Hippocampal formation (tissue), 2 donors: ENCODE measurements at regions not wholly inside any gene's neighbourhood (a gene's known extent, or its start where the extent isn't known, plus 50 kb on each side); places are given as distances from the start of the nearest gene placed in this dataset.

Experiments used
- DNase-seq, 2 donors: peaks; one replicate each; lab custom pipeline; 2025; lab: John Stamatoyannopoulos, UW

DNA sequence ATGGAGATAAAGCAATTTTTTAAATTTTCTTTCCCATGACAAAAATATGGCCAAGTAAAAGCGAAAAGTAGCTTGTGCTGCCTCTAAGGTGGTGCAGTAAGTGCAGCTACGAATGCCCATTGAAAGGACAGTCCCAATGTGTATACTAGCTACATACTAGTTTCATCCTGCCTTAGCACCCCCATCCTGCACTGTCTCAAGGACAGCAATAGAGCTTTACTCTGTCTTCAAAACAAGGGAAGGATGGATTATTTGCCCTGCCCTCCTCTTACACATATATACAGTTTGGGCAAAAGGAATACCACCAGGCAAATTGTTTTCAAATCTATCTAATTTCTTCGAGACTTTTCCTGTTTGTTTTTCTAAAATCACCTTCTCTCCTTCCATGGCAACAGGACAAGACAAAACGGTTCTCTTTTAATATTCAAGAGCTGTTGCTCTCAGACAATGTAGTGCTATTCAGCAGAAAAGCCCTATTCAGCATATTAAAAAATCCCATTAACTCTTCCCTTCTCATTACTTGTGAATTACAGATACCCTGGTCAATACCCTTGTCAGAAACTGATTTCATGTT, 75.1 kb upstream of the SLC7A11 start:
- DNase-seq = no peak

DNA sequence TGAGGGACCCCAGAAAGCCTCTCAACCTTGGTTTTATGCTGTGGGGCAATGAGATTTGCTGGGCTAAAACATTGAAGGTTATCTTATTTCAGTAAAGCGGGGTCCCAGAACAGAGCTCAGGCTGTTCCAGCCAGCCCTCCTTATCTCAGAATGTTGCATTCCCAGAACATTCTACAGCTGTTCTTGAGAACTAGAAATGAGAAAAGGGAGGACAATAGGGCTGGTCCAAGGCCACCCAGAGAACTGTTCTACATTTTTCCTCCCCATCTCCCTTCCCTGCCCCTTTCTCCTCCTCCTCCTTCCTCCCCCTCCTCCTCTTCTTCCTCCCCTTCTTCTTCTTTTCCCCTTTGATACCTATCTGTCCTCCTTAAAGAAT, 70.4 kb upstream of the SLC7A11 start:
- no peak for DNase-seq

DNA sequence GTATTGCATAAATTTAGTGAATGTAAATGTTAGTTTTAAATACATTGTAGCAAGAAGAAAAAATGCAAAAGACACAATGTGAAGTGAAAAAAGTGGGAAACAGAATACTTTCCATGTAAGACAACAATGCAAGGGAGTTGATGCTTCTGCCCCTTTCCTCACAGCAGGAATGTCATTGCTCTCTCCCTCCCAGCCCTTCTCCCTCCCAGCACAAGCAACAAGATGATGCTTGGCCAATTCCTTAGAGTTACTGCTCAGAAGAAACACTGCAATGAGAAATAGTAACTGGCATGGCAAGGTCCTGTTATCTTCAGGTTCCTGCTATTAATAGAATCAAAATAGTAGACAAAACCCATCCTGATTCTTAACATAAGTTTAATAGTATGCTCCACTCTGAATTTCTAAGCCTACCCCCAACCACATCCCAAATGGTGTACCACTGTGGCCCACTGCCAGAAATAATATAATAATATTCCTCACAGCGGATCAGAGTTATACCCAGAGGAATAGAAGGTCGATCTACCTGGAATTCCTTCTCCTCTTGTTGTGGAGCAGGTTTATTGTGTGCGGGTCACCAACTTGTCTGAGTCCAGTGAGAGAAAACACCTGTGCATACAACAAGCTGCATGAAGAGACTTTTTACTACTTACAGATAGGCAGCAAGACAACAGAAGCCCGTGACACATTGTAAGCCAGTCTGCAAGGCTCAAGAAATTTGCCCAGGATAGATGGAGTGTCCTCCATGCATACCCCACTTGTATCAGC, 69.8 kb upstream of the SLC7A11 start:
- DNase-seq = no peak

GRCh38 chr4:138310991-138311390, 68.8 kb upstream of the SLC7A11 start:
- DNase-seq = no peak

DNA sequence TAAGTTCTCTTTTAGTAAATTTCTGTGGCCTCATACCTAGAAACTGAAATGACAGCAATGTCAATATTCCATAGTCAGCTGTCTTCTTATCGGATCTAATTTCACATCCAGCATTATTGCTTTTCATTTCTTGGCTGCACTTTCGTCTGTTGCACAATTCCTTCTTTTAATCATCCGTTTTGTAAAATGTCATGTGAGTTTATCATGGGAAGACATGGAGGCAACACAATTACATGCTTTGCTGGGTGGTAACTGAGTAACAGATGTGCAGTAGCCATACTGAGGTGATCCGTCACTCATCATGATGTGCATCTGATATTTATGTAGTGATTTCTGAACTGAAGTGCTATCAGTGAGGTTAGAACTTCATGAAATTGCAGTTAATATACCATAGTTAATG, 68.3 kb upstream of the SLC7A11 start:
- no peak for DNase-seq

GRCh38 chr4:138308356-138308755, 66.2 kb upstream of the SLC7A11 start:
- no peak for DNase-seq

DNA sequence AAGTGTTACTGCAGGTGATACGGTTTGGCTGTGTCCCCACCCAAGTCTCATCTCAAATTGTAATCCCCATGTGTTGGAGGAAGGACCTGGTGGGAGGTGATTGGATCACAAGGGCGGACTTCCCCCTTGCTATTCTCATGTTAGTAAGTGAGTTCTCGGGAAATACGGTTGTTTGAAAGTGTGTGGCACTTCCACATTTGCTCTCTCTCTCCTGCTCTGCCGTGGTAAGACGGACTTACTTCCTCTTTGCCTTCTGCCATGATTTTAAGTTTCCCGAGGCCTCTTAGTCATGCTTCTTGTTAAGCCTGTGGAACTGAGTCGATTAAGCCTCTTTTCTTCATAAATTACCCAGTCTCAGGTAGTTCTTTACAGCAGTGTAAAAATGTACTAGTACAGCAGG, 65.2 kb upstream of the SLC7A11 start:
- no peak for DNase-seq

GRCh38 chr4:138305050-138305449, 62.9 kb upstream of the SLC7A11 start:
- no peak for DNase-seq

DNA sequence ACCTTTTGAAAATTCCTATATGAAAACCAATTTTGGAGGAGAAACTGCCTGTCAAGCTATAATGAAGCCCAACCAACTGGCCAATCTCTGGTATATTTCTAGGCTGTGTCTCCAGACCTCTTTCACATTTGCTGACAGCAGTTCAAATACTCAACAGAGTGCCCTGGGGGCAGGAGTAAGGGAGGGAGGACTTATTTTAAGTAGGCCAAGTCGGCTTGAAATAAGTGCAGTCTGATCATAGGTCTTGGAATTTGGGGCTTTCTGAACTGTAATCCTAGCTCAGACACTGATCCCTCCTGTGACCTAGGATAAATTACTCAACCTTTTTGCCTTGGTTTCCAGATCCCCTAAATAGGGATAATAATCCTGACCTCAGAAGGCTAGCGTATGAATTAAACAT, 59.4 kb upstream of the SLC7A11 start:
- DNase-seq = no peak

DNA sequence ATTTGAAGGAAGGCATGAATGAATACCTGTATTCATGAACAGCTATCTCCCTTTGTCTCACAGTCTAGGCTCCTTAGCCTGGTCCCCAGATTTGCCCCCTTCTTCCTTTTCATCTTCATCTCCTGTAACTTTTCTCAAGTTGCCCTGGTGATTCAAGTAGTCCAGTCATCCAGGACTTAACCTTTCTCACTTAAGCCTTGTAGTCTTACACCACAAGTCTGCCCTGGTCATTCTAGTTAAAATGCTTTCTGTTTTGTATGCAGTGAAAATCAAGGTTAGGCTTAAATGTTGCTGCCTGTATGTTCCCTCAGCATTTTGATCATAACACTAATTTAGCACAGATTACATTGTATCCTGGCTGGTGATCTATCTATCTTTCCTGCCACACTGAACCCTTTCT, 58.5 kb upstream of the SLC7A11 start:
- DNase-seq = no peak

DNA sequence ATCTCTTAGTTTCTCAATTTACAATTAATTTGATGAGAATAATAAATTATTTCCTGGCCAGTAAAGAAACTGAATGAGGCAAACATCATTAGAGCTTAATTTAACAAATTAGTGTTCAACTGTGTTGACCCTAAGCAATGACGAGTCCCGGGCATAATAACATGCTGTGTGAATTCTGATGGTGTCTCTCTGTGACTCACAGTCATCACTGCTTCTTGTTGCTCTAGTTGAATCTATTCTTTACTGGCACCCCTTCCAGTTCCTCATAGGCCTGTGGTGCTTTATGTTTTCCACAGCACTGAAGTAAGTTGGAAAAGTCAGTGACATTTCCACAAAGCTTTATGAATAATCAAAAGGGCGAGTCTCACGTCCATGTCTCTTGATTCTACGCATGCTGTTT, 57.7 kb upstream of the SLC7A11 start:
- DNase-seq = no peak

GRCh38 chr4:138298866-138299265, 56.7 kb upstream of the SLC7A11 start:
- no peak for DNase-seq

DNA sequence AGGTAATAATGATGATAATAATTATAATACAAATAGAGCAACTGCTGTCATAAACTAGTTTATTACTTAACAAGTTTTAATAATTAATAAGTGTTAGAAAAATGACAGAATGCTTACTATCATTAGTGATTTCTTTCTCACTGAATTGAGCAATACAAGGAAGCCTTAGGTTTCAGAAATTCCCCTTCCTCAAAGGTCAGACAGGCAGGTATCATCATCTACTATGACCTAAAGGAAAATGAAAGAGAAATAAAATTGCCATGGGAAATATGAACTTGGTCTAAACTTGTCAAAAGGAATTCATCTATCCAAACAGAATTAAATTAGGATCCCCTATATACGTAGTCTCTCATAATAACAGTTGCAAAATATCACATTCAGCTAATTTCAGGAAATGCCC, 56.3 kb upstream of the SLC7A11 start:
- DNase-seq = no peak

DNA sequence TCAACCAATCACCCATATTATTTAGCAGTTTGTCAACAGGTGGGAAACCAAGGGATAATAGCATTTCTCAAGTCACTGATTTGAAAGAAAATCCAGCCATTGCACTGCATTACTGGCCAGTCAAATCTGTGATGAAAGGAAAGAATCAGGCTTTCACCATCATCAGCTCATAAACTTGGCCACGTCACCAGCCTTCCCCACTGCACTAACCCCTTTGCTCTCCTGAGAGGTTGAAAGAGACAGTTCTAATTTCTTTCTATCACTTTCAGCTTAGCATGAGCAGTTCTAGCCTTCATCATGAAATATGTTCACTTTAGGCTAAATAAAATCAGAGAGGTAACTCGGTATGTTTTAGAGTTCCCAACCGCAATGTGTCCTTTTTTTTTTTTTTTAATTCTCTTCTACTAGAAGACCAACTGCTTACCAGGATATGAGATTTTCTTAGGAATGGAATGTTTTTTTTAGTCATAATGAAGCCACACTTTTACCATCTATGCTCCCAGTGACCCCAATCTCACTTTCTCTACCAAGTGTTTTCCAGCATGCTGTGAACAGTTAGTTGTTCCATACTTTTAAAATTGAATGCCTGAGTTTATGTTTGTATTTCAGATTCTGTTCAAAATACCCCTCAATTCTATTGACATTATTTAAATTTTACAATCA, 55.7 kb upstream of the SLC7A11 start:
- DNase-seq = no peak

- DNase-seq = no peak
These were observed 50.2 kb upstream of the SLC7A11 start for GRCh38 chr4:138292321-138292720.
